ENCODE measurements at regions not wholly inside any gene's neighbourhood (a gene's known extent, or its start where the extent isn't known, plus 50 kb on each side); places are given as distances from the start of the nearest gene placed in this dataset.

GRCh38 chr18:23317975-23318675 lies 135.0 kb upstream of the RIOK3 start:
- TF ChIP-seq CTCF (IDR thresholded peaks at IDR 0.05) (no peak), POLR2A (IDR thresholded peaks at IDR 0.05) (no peak)
